ENCODE measurements at regions not wholly inside any gene's neighbourhood (a gene's known extent, or its start where the extent isn't known, plus 50 kb on each side); places are given as distances from the start of the nearest gene placed in this dataset.

GRCh38 chr20:57819691-57820380 lies 110.0 kb upstream of the PMEPA1 start:
- BruUV-seq (replicated peaks): no TSS peak
- Histone ChIP-seq H3K79me2 (ENCODE audit: insufficient read depth, low read length) (no peaks in the 10 kb centered on the region), H3K27me3 (ENCODE audit: insufficient read depth, low read length) (peaks cover 55% of the 10 kb centered on the region), H3K4me2 (ENCODE audit: low read length) (no peak overlapping the region), H2AFZ (ENCODE audit: low read depth, low read length, poor library complexity, severe bottlenecking) (no peak overlapping the region), H3K4me3 (replicated peaks in 1 of 2; ENCODE audit: low read depth in 1 of 2, low read length in 2 of 2) (no peak overlapping the region), H3K9me2 (ENCODE audit: insufficient read depth) (no peaks in the 10 kb centered on the region), H3K9me3 (ENCODE audit: control insufficient read depth in 1 of 2, insufficient read depth in 1 of 2, low read depth in 1 of 2, low read length in 2 of 2) (no peaks in the 10 kb centered on the region), H3K27ac (ENCODE audit: low read depth, low read length) (no peak overlapping the region), H3K9ac (ENCODE audit: low read length) (no peak overlapping the region), H3K36me3 (ENCODE audit: control insufficient read depth in 1 of 2, insufficient read depth in 2 of 2, low read length in 2 of 2) (no peaks in the 10 kb centered on the region), H4K20me1 (ENCODE audit: insufficient read depth) (no peaks in the 10 kb centered on the region), H3K4me1 (ENCODE audit: control insufficient read depth in 1 of 2, insufficient read depth in 2 of 2, low read length in 2 of 2) (no peaks in the 10 kb centered on the region)
- TF ChIP-seq SIN3A (IDR thresholded peaks at IDR 0.05; ENCODE audit: low read depth) (no peak), EZH2 (IDR thresholded peaks at IDR 0.05) (no peak), POLR2AphosphoS5 (IDR thresholded peaks at IDR 0.05; ENCODE audit: low read depth, low read length) (no peak), EZH2phosphoT487 (IDR thresholded peaks at IDR 0.05; ENCODE audit: borderline replicate concordance) (no peak), FOSL1 (IDR thresholded peaks at IDR 0.05; ENCODE audit: low read depth) (no peak), MAX (IDR thresholded peaks at IDR 0.05) (no peak), CTCF (IDR thresholded peaks at IDR 0.05 in 2 of 3, conservative IDR thresholded peaks at IDR 0.05 in 1 of 3; ENCODE audit: borderline replicate concordance in 1 of 3, insufficient read depth in 1 of 3, low read depth in 2 of 3, low read length in 2 of 3) (no peak), SP1 (IDR thresholded peaks at IDR 0.05; ENCODE audit: low read depth) (no peak), EGR1 (IDR thresholded peaks at IDR 0.05; ENCODE audit: low read depth) (no peak), TCF7L2 (IDR thresholded peaks at IDR 0.05; ENCODE audit: borderline replicate concordance, extremely low read depth, insufficient read depth, insufficient read length) (no peak), ZNF274 (IDR thresholded peaks at IDR 0.05; ENCODE audit: low read depth, low read length) (no peak)
- ATAC-seq (no peak), DNase-seq (ENCODE audit: low read depth, low spot score) (no peak)
- CTCF ChIA-PET: no interaction called here
- intact Hi-C loops (cut with micrococcal nuclease): no loop called here
- RAD21 ChIA-PET (ENCODE audit: low non-redundant PET in 1 of 2, low total read pairs in 2 of 2, uncharacterized antibody in 2 of 2, unreplicated experiment in 2 of 2): no interaction called here
- POLR2A ChIA-PET: no interaction called here

All from HCT116 (cell line).